Mesothelial cell of epicardium (in vitro differentiated cells): ENCODE measurements at regions not wholly inside any gene's neighbourhood (a gene's known extent, or its start where the extent isn't known, plus 50 kb on each side); places are given as distances from the start of the nearest gene placed in this dataset.

Experiments
- DNase-seq, 2 experiments: peaks; one replicate each; pipeline ENCODE4 v3.0.0; 2021; ENCODE audit warnings: low spot score in 2 of 2; ENCODE audit not compliant: unreplicated experiment in 2 of 2
- H3K27ac Mint-ChIP-seq: 2 replicates; pipeline ENCODE4 v1.8.0; 2021; ENCODE audit warnings: mixed read lengths
- H3K27me3 Mint-ChIP-seq: 2 replicates; pipeline ENCODE4 v1.8.0; 2021; ENCODE audit warnings: low read depth, mixed read lengths
- H3K36me3 Mint-ChIP-seq: 2 replicates; pipeline ENCODE4 v1.8.0; 2021; ENCODE audit warnings: mixed read lengths
- H3K4me1 Mint-ChIP-seq: 2 replicates; pipeline ENCODE4 v1.8.0; 2021; ENCODE audit warnings: mixed read lengths
- H3K4me3 Mint-ChIP-seq: 2 replicates; pipeline ENCODE4 v1.8.0; 2021; ENCODE audit warnings: mild to moderate bottlenecking, moderate library complexity, mixed read lengths
- H3K9me3 Mint-ChIP-seq: 2 replicates; pipeline ENCODE4 v1.8.0; 2021; ENCODE audit warnings: mixed read lengths
- CTCF ChIP-seq: fragments of 200-600 bp; sonication (generic); IDR thresholded peaks from one replicate; pipeline ENCODE4 v1.5.0; 2021; ENCODE audit warnings: antibody characterized with exemption; ENCODE audit not compliant: unreplicated experiment

GRCh38 chrX:46250151-46250550, 295.1 kb downstream of the ZNF674 start:
- no peak for TF ChIP-seq CTCF
- DNase-seq = no peak
- Mint-ChIP-seq H3K36me3 (no peaks in the 10 kb centered on the region), H3K4me1 (peaks cover 16% of the 10 kb centered on the region), H3K9me3 (peaks cover 45% of the 10 kb centered on the region), H3K27me3 (no peaks in the 10 kb centered on the region), H3K27ac (no peak overlapping the region), H3K4me3 (no peak overlapping the region)

DNA sequence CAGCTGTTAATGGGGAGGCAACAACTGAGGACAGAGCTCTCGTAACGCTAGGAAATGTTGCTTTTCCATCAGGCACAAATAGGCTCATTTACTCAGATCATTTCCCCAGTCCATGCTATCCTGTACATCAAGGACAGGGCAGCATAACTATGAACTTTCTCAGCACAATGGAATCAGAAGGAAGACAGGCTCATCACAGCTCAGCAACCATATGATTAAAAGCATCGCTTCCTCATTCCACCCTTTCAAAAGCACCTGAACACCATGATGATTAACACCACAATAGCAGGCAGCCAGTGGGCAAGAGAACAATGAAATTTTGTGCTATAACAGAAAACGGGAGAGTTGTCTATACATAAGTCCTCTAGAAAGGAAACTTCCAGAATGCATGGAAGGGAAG, 297.8 kb downstream of the ZNF674 start:
- Mint-ChIP-seq H3K9me3 (peaks cover 48% of the 10 kb centered on the region), H3K4me1 (peaks cover 7% of the 10 kb centered on the region), H3K27ac (no peak overlapping the region), H3K36me3 (no peaks in the 10 kb centered on the region), H3K4me3 (no peak overlapping the region), H3K27me3 (no peaks in the 10 kb centered on the region)
- no peak for DNase-seq
- TF ChIP-seq CTCF = no peak

DNA sequence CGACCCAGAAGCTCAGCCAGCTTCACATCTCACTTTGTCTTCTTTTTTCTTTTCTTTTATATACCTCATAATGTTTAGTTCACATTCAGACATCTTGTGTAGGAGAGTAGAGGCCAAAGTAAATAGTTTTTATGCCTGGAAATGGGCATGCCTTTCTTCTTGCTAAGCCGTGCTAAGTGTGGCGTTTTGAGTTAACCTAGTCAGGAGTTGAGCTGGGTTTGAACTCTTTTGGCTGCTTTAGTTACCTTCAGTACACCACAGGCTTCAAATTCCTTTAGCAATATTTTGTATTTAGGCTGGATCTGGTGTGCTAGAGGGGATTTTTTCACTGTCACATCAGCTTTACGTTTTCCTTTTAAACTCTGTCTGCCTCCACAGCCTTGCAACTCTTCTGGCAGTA, 300.8 kb downstream of the ZNF674 start:
- no peaks in the 10 kb centered on the region for H3K27me3 Mint-ChIP-seq
- DNase-seq = no peak
- no peak overlapping the region for H3K27ac Mint-ChIP-seq
- H3K4me1 Mint-ChIP-seq = peaks cover 7% of the 10 kb centered on the region
- H3K9me3 Mint-ChIP-seq = peaks cover 35% of the 10 kb centered on the region
- no peaks in the 10 kb centered on the region for H3K36me3 Mint-ChIP-seq
- TF ChIP-seq CTCF = no peak
- no peak overlapping the region for H3K4me3 Mint-ChIP-seq

- H3K9me3 Mint-ChIP-seq = peaks cover 33% of the 10 kb centered on the region
- H3K4me1 Mint-ChIP-seq = no peaks in the 10 kb centered on the region
- DNase-seq = no peak
- no peaks in the 10 kb centered on the region for H3K36me3 Mint-ChIP-seq
- no peak for TF ChIP-seq CTCF
- H3K4me3 Mint-ChIP-seq = no peak overlapping the region
- no peak overlapping the region for H3K27ac Mint-ChIP-seq
- no peaks in the 10 kb centered on the region for H3K27me3 Mint-ChIP-seq
These were observed 308.8 kb downstream of the ZNF674 start for GRCh38 chrX:46236411-46236810.

GRCh38 chrX:46235778-46236177, 309.4 kb downstream of the ZNF674 start:
- TF ChIP-seq CTCF = no peak
- no peaks in the 10 kb centered on the region for H3K27me3 Mint-ChIP-seq
- no peak for DNase-seq
- H3K9me3 Mint-ChIP-seq = peaks cover 39% of the 10 kb centered on the region
- no peaks in the 10 kb centered on the region for H3K4me1 Mint-ChIP-seq
- H3K36me3 Mint-ChIP-seq = no peaks in the 10 kb centered on the region
- H3K4me3 Mint-ChIP-seq = no peak overlapping the region
- H3K27ac Mint-ChIP-seq = no peak overlapping the region

DNA sequence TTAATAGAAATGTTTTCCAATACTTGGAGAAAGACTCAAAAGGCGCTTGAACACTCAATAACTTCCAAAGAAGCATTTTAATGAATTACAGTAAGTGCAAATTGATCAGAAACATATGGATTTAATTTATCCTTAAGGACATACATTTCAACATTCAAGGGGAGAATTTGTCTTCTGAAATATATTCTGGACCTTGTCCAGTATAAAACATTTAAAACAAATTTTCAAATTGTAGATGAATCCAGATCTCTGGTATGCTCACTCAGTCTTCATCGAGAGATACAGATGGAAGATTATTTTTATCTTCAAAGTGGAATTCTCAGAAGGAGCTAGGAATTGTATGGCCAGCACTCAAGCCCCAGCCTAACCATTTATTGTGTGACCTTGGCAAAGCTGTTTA, 310.4 kb downstream of the ZNF674 start:
- H3K9me3 Mint-ChIP-seq = peaks cover 45% of the 10 kb centered on the region
- H3K36me3 Mint-ChIP-seq = no peaks in the 10 kb centered on the region
- DNase-seq = no peak
- no peaks in the 10 kb centered on the region for H3K4me1 Mint-ChIP-seq
- H3K27me3 Mint-ChIP-seq = no peaks in the 10 kb centered on the region
- no peak overlapping the region for H3K4me3 Mint-ChIP-seq
- TF ChIP-seq CTCF = no peak
- H3K27ac Mint-ChIP-seq = no peak overlapping the region
